SK-N-SH treated with all-trans-retinoic acid at 6 μM for 48 hours (cell line): ENCODE measurements at regions not wholly inside any gene's neighbourhood (a gene's known extent, or its start where the extent isn't known, plus 50 kb on each side); places are given as distances from the start of the nearest gene placed in this dataset.

Experiments
- ATAC-seq: fragments of 200-7000 bp; cut with Tn5 transposase; 3 replicates; pipeline ENCODE4 v1.9.1; 2020; ENCODE audit warnings: mild to moderate bottlenecking, moderate library complexity
- ARNTL ChIP-seq: fragments of 450-650 bp; formaldehyde crosslinking; IDR thresholded peaks from 2 replicates; pipeline ENCODE4 v1.5.0; 2020; ENCODE audit warnings: low read depth, mild to moderate bottlenecking, moderate library complexity, borderline replicate concordance
- CSDC2 ChIP-seq: fragments of 250-450 bp; sonication (Bioruptor Pico); IDR thresholded peaks from 2 replicates; pipeline ENCODE4 v1.5.0; 2020; ENCODE audit warnings: mild to moderate bottlenecking, moderate library complexity
- ESRRG ChIP-seq: fragments of 250-450 bp; sonication (Bioruptor Pico); IDR thresholded peaks from 2 replicates; pipeline ENCODE4 v1.6.1; 2021; ENCODE audit warnings: mild to moderate bottlenecking
- GLIS3 ChIP-seq: fragments of 250-450 bp; sonication (Bioruptor Pico); IDR thresholded peaks from 2 replicates; pipeline ENCODE4 v1.5.0; 2020; ENCODE audit warnings: mild to moderate bottlenecking, moderate library complexity
- ISL1 ChIP-seq: fragments of 250-450 bp; sonication (Bioruptor Pico); IDR thresholded peaks from 2 replicates; pipeline ENCODE4 v2.1.2; 2022; ENCODE audit warnings: mild to moderate bottlenecking, moderate library complexity
- OSR1 ChIP-seq: fragments of 250-450 bp; sonication (Bioruptor Pico); IDR thresholded peaks from 2 replicates; pipeline ENCODE4 v1.8.0; 2022; ENCODE audit warnings: moderate library complexity, mild to moderate bottlenecking, inconsistent platforms
- PPARA ChIP-seq: fragments of 250-450 bp; sonication (Bioruptor Pico); IDR thresholded peaks from 2 replicates; pipeline ENCODE4 v1.5.0; 2020; ENCODE audit warnings: mild to moderate bottlenecking, borderline replicate concordance
- RARB ChIP-seq: fragments of 250-450 bp; sonication (Bioruptor Pico); IDR thresholded peaks from 2 replicates; pipeline ENCODE4 v1.8.0; 2021; ENCODE audit warnings: mild to moderate bottlenecking, moderate library complexity
- SNAI2 ChIP-seq: fragments of 250-450 bp; sonication (Bioruptor Pico); IDR thresholded peaks from 2 replicates; pipeline ENCODE4 v1.5.0; 2020; ENCODE audit warnings: mild to moderate bottlenecking, moderate library complexity
- TCF4 ChIP-seq: fragments of 250-450 bp; sonication (Bioruptor Pico); IDR thresholded peaks from 2 replicates; pipeline ENCODE4 v1.8.0; 2021; ENCODE audit warnings: mild to moderate bottlenecking, moderate library complexity, borderline replicate concordance
- TOX ChIP-seq: fragments of 250-450 bp; sonication (Bioruptor Pico); IDR thresholded peaks from 2 replicates; pipeline ENCODE4 v1.8.0; 2021; ENCODE audit warnings: mild to moderate bottlenecking, moderate library complexity, borderline replicate concordance
- ZC3H10 ChIP-seq: fragments of 250-450 bp; sonication (Bioruptor Pico); IDR thresholded peaks from 2 replicates; pipeline ENCODE4 v1.5.1; 2021; ENCODE audit warnings: mild to moderate bottlenecking, moderate library complexity
- ZFP3 ChIP-seq: fragments of 250-450 bp; sonication (Bioruptor Pico); IDR thresholded peaks from 2 replicates; pipeline ENCODE4 v1.5.0; 2020; ENCODE audit warnings: mild to moderate bottlenecking, moderate library complexity
- ZFP30 ChIP-seq: fragments of 450-650 bp; formaldehyde crosslinking; IDR thresholded peaks from 2 replicates; pipeline ENCODE4 v1.5.0; 2022; ENCODE audit warnings: mild to moderate bottlenecking, moderate library complexity
- ZNF565 ChIP-seq: fragments of 450-650 bp; formaldehyde crosslinking; conservative IDR thresholded peaks from 2 replicates; pipeline ENCODE4 v1.5.0; 2020; ENCODE audit warnings: low read depth, mild to moderate bottlenecking, moderate library complexity
- TF ChIP-seq, protein P1 (sequence below): fragments of 250-450 bp; sonication (Bioruptor Pico); IDR thresholded peaks from 2 replicates; pipeline ENCODE4 v1.5.1; 2021; ENCODE audit warnings: mild to moderate bottlenecking, moderate library complexity
- TF ChIP-seq, protein P2 (sequence below): fragments of 250-450 bp; sonication (Bioruptor Pico); IDR thresholded peaks from 2 replicates; pipeline ENCODE4 v1.8.0; 2021; ENCODE audit warnings: low read depth, mild to moderate bottlenecking, moderate library complexity, borderline replicate concordance
- TF ChIP-seq, protein P3 (sequence below): fragments of 250-450 bp; sonication (Bioruptor Pico); IDR thresholded peaks from 2 replicates; pipeline ENCODE4 v1.8.0; 2020; ENCODE audit warnings: mild to moderate bottlenecking, moderate library complexity, borderline replicate concordance
- TF ChIP-seq, protein P4 (sequence below): fragments of 250-450 bp; sonication (Bioruptor Pico); IDR thresholded peaks from 2 replicates; pipeline ENCODE4 v1.5.1; 2020; ENCODE audit warnings: low read depth, mild to moderate bottlenecking, moderate library complexity

DNA sequence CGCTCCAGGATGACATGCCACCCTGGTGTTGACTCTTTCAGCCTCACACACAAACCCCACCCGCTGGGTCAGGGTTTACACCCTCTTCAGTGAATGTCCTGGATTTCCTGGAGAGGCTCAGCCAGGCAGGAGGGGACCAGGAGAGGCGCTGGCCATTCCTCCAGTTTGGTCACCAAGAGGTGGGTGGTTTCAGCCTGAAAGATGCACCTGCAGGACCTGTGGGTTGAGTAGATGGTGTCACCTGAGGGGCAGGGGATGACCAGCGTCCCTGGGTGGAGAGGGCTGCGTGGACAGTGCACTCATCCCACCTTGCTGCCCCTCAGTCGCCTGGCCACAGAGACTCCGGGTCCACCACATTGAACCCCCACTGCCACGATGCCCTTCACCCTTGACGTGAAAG lies 179.7 kb downstream of the ASMT start:
- ATAC-seq, result no peak
- no peak for TF ChIP-seq CSDC2 (CRISPR knock-in tag)
- TF ChIP-seq OSR1 (CRISPR knock-in tag), result no peak
- TF ChIP-seq ZFP30 (CRISPR knock-in tag), result no peak
- no peak for TF ChIP-seq ZNF565 (CRISPR knock-in tag)
- TF ChIP-seq GLIS3 (CRISPR knock-in tag), result no peak
- no peak for TF ChIP-seq ISL1 (CRISPR knock-in tag)
- no peak for TF ChIP-seq TOX (CRISPR knock-in tag)
- TF ChIP-seq RARB (CRISPR knock-in tag), result no peak
- no peak for TF ChIP-seq ESRRG (CRISPR knock-in tag)
- TF ChIP-seq, protein P1, sequence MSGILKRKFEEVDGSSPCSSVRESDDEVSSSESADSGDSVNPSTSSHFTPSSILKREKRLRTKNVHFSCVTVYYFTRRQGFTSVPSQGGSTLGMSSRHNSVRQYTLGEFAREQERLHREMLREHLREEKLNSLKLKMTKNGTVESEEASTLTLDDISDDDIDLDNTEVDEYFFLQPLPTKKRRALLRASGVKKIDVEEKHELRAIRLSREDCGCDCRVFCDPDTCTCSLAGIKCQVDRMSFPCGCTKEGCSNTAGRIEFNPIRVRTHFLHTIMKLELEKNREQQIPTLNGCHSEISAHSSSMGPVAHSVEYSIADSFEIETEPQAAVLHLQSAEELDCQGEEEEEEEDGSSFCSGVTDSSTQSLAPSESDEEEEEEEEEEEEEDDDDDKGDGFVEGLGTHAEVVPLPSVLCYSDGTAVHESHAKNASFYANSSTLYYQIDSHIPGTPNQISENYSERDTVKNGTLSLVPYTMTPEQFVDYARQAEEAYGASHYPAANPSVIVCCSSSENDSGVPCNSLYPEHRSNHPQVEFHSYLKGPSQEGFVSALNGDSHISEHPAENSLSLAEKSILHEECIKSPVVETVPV (CRISPR knock-in tag), result no peak
- TF ChIP-seq, protein P2, sequence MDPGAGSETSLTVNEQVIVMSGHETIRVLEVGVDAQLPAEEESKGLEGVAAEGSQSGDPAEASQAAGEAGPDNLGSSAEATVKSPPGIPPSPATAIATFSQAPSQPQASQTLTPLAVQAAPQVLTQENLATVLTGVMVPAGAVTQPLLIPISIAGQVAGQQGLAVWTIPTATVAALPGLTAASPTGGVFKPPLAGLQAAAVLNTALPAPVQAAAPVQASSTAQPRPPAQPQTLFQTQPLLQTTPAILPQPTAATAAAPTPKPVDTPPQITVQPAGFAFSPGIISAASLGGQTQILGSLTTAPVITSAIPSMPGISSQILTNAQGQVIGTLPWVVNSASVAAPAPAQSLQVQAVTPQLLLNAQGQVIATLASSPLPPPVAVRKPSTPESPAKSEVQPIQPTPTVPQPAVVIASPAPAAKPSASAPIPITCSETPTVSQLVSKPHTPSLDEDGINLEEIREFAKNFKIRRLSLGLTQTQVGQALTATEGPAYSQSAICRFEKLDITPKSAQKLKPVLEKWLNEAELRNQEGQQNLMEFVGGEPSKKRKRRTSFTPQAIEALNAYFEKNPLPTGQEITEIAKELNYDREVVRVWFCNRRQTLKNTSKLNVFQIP (CRISPR knock-in tag), result no peak
- TF ChIP-seq ARNTL (CRISPR knock-in tag), result no peak
- no peak for TF ChIP-seq SNAI2
- no peak for TF ChIP-seq TCF4 (CRISPR knock-in tag)
- TF ChIP-seq, all 23 proteins: peak for 0

DNA sequence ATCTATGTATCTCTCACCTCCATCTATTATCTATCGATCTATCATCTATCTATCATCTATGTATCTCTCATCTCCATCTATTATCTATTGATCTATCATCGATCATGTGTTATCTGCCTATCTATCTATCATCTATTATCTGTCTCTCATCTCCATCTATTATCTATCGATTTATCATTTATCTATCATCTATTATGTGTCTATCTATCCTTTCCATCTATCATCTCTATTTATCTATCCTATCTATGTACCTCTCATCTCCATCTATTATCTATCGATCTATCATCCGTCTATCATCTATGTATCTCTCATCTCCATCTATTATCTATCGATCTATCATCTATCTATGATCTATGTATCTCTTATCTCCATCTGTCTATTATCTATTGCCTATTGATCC lies 188.1 kb downstream of the ASMT start:
- no peak for ATAC-seq
- TF ChIP-seq PPARA (CRISPR knock-in tag), result no peak
- TF ChIP-seq RARB (CRISPR knock-in tag), result no peak
- TF ChIP-seq ZNF565 (CRISPR knock-in tag), result no peak
- TF ChIP-seq, protein P3, sequence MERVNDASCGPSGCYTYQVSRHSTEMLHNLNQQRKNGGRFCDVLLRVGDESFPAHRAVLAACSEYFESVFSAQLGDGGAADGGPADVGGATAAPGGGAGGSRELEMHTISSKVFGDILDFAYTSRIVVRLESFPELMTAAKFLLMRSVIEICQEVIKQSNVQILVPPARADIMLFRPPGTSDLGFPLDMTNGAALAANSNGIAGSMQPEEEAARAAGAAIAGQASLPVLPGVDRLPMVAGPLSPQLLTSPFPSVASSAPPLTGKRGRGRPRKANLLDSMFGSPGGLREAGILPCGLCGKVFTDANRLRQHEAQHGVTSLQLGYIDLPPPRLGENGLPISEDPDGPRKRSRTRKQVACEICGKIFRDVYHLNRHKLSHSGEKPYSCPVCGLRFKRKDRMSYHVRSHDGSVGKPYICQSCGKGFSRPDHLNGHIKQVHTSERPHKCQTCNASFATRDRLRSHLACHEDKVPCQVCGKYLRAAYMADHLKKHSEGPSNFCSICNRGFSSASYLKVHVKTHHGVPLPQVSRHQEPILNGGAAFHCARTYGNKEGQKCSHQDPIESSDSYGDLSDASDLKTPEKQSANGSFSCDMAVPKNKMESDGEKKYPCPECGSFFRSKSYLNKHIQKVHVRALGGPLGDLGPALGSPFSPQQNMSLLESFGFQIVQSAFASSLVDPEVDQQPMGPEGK (CRISPR knock-in tag), result no peak
- TF ChIP-seq, protein P4, sequence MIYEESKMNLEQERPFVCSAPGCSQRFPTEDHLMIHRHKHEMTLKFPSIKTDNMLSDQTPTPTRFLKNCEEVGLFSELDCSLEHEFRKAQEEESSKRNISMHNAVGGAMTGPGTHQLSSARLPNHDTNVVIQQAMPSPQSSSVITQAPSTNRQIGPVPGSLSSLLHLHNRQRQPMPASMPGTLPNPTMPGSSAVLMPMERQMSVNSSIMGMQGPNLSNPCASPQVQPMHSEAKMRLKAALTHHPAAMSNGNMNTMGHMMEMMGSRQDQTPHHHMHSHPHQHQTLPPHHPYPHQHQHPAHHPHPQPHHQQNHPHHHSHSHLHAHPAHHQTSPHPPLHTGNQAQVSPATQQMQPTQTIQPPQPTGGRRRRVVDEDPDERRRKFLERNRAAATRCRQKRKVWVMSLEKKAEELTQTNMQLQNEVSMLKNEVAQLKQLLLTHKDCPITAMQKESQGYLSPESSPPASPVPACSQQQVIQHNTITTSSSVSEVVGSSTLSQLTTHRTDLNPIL, result no peak
- TF ChIP-seq GLIS3 (CRISPR knock-in tag), result no peak

DNA sequence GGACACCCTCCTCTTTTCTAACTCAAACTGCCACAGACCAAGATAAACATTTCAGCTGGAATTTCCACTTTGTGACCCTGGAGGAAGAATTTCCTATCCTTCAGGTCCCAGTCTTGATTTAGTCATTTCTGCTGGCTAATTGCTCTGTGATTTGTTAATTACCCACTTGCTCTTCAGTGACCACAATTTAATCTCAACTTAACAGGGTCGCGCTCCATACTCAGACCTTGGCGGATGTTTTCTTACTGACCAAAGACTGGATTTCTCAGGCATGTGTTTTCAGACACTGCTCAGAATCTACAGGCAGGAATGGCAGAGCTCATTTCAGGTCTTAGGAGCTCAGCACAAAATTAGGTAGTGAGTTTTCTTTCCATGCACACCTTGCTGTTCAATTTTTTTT lies 188.9 kb downstream of the ASMT start:
- TF ChIP-seq, protein P3 (CRISPR knock-in tag), result no peak
- TF ChIP-seq PPARA (CRISPR knock-in tag) (no peak), ZC3H10 (CRISPR knock-in tag) (no peak), ZFP30 (CRISPR knock-in tag) (no peak), ZFP3 (CRISPR knock-in tag) (no peak), GLIS3 (CRISPR knock-in tag) (no peak)
- TF ChIP-seq, protein P1 (CRISPR knock-in tag), result no peak
- TF ChIP-seq, all 23 proteins: peak for 0

More for the DNA sequence above, 188.9 kb downstream of the ASMT start:
- no peak for ATAC-seq
